ENCODE measurements at regions not wholly inside any gene's neighbourhood (a gene's known extent, or its start where the extent isn't known, plus 50 kb on each side); places are given as distances from the start of the nearest gene placed in this dataset.

- H3K27me3 ChIP-seq, result no peaks in the 10 kb centered on the region
- H3K9me3 ChIP-seq, result no peaks in the 10 kb centered on the region
- no peak for TF ChIP-seq CTCF (IDR thresholded peaks at IDR 0.05; ENCODE audit: low read depth, low read length)
- no peaks in the 10 kb centered on the region for H3K36me3 ChIP-seq
- H3K4me1 ChIP-seq, result 0 out of 2 replicates have a peak, but pooled peaks cover 4% of the 10 kb centered on the region
- no peak for DNase-seq
- no peak overlapping the region for H3K4me3 ChIP-seq (ENCODE audit: low read depth, low read length)
Measured at GRCh38 chr2:176639671-176640070, 370.4 kb downstream of the MTX2 start.

DNA sequence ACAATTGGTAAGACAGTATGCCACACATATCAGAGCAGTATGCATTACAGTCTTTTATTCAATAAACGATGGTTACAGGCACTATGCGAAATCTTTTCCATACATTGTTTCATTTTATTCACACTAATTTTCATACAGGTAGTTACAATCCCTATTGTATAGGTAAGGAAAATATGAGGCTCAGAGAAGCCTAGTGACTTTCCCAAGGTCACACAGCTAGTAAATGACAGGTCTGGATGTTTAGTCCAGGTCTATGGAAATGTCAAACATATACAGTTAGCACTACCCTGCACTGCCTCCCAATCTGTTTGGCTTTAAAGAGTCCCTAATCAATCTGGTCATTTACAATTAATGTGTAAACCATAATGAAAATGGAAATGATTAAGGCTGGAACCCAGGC, 372.2 kb downstream of the MTX2 start:
- TF ChIP-seq CTCF (IDR thresholded peaks at IDR 0.05; ENCODE audit: low read depth, low read length), result no peak
- Histone ChIP-seq H3K9me3 (no peaks in the 10 kb centered on the region), H3K4me1 (0 out of 2 replicates have a peak, but pooled peaks cover 4% of the 10 kb centered on the region), H3K36me3 (no peaks in the 10 kb centered on the region), H3K4me3 (ENCODE audit: low read depth, low read length) (no peak overlapping the region), H3K27me3 (no peaks in the 10 kb centered on the region)
- DNase-seq, result no peak

GRCh38 chr2:176642074-176642473, 372.8 kb downstream of the MTX2 start:
- Histone ChIP-seq H3K4me3 (ENCODE audit: low read depth, low read length) (no peak overlapping the region), H3K9me3 (no peaks in the 10 kb centered on the region), H3K27me3 (no peaks in the 10 kb centered on the region), H3K36me3 (no peaks in the 10 kb centered on the region), H3K4me1 (0 out of 2 replicates have a peak, but pooled peaks cover 4% of the 10 kb centered on the region)
- no peak for DNase-seq
- no peak for TF ChIP-seq CTCF (IDR thresholded peaks at IDR 0.05; ENCODE audit: low read depth, low read length)

- peak; percentile 58 for DNase-seq
- Histone ChIP-seq H3K36me3 (no peaks in the 10 kb centered on the region), H3K4me1 (0 out of 2 replicates have a peak, but pooled peaks cover 4% of the 10 kb centered on the region), H3K4me3 (ENCODE audit: low read depth, low read length) (no peak overlapping the region), H3K9me3 (no peaks in the 10 kb centered on the region), H3K27me3 (no peaks in the 10 kb centered on the region)
- no peak for TF ChIP-seq CTCF (IDR thresholded peaks at IDR 0.05; ENCODE audit: low read depth, low read length)
Measured at GRCh38 chr2:176643646-176644045, 374.4 kb downstream of the MTX2 start.

GRCh38 chr2:176645494-176645893, 376.3 kb downstream of the MTX2 start:
- Histone ChIP-seq H3K27me3 (no peaks in the 10 kb centered on the region), H3K4me1 (0 out of 2 replicates have a peak, but pooled peaks cover 4% of the 10 kb centered on the region)

More at GRCh38 chr2:176645494-176645893, 376.3 kb downstream of the MTX2 start:
- Histone ChIP-seq H3K36me3 (no peaks in the 10 kb centered on the region), H3K4me3 (ENCODE audit: low read depth, low read length) (no peak overlapping the region), H3K9me3 (no peaks in the 10 kb centered on the region)
- TF ChIP-seq CTCF (IDR thresholded peaks at IDR 0.05; ENCODE audit: low read depth, low read length), result no peak
- no peak for DNase-seq
